ENCODE measurements at regions not wholly inside any gene's neighbourhood (a gene's known extent, or its start where the extent isn't known, plus 50 kb on each side); places are given as distances from the start of the nearest gene placed in this dataset.
"Not testable (repeated sequence)": the region's sequence is repeated elsewhere in the genome, so short reads cannot be mapped to it uniquely, and the experiment has no call there.

DNA sequence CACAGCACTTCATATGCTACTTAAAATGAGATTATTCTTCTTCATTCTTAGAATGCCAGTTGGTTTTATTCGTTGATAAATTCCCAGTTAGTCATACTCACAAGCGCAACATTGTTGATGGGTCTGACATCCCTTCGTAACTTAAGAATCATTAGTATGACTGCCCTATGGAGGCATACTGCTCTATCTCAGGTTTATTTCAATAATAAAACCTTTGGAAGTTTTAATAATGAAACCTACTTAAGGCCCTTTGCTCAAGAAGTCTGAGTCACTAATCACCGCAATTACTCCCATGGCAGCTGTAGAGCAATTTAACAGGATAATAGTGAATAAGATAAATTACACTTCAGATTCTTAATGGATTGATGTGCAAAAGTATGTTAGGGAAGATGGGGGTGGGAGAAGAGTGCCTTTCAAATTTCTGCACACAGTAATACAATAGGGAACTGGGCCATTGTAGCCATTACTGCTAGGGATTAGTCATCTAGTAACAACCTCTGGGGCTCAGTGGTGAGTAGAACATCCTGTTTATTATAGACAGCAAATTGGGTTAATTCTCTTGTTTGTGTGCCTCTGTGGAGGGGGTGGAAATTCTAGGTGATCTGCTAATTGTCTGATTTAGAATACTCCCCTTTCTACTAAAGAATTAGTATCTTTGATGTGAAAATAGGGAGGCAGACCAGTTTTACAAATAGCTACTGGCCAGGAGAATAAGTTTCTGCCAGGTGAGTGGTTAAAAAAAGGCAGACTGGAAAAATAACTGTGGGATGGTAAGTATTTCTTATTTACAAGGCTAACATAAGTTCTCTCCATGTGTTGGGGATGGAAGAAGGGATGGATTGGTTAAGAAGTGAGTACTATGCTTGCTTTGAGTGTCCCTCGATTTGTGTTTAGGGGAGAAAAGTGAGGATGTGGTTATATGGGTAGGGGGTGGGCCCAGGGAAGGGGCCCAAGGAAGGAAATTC is 74.5 kb upstream of the VKORC1L1 start:
- ATAC-seq (ENCODE audit: low read depth) (no peak), DNase-seq (no peak)
- Histone ChIP-seq H2AFZ (ENCODE audit: insufficient read depth, low read depth, low read length, poor library complexity, severe bottlenecking) (no peak overlapping the region), H3K9me3 (ENCODE audit: control extremely low read depth in 1 of 3, control insufficient read depth in 2 of 3, insufficient read depth in 1 of 3, low read length in 2 of 3) (no peaks in the 10 kb centered on the region), H3K79me2 (ENCODE audit: control insufficient read depth, insufficient read depth, low read length) (no peaks in the 10 kb centered on the region), H3K36me3 (replicated peaks in 1 of 2; ENCODE audit: control extremely low read depth in 1 of 2, control insufficient read depth in 1 of 2, extremely low read depth in 1 of 2, insufficient read depth in 2 of 2, low read length in 1 of 2) (no peaks in the 10 kb centered on the region), H3K4me3 (ENCODE audit: control extremely low read depth in 1 of 5, extremely low read depth in 1 of 5, insufficient read depth in 1 of 5, low read depth in 2 of 5, low read length in 4 of 5) (no peak overlapping the region), H3K27me3 (replicated peaks in 1 of 4; ENCODE audit: control extremely low read depth in 1 of 4, control insufficient read depth in 3 of 4, insufficient read depth in 4 of 4, low read length in 3 of 4) (no peaks in the 10 kb centered on the region), H4K20me1 (ENCODE audit: control insufficient read depth, insufficient read depth, low read length, poor library complexity, severe bottlenecking) (no peaks in the 10 kb centered on the region), H3K9ac (ENCODE audit: low read length) (no peak overlapping the region), H3K4me2 (replicated peaks; ENCODE audit: low read depth, low read length, poor library complexity, severe bottlenecking) (no peak overlapping the region), H3K4me1 (ENCODE audit: control insufficient read depth in 2 of 2, insufficient read depth in 2 of 2, low read length in 2 of 2) (no peaks in the 10 kb centered on the region), H3K27ac (ENCODE audit: low read length in 2 of 2) (no peak overlapping the region)
- H3K4me3 Mint-ChIP-seq = no peak overlapping the region
- no peaks in the 10 kb centered on the region for H3K9me3 Mint-ChIP-seq (ENCODE audit: insufficient read depth)
- TF ChIP-seq EZH2 (IDR thresholded peaks at IDR 0.05; ENCODE audit: borderline replicate concordance, insufficient read depth, low read depth, low read length, poor library complexity, severe bottlenecking) = no peak
- TF ChIP-seq, protein P1, sequence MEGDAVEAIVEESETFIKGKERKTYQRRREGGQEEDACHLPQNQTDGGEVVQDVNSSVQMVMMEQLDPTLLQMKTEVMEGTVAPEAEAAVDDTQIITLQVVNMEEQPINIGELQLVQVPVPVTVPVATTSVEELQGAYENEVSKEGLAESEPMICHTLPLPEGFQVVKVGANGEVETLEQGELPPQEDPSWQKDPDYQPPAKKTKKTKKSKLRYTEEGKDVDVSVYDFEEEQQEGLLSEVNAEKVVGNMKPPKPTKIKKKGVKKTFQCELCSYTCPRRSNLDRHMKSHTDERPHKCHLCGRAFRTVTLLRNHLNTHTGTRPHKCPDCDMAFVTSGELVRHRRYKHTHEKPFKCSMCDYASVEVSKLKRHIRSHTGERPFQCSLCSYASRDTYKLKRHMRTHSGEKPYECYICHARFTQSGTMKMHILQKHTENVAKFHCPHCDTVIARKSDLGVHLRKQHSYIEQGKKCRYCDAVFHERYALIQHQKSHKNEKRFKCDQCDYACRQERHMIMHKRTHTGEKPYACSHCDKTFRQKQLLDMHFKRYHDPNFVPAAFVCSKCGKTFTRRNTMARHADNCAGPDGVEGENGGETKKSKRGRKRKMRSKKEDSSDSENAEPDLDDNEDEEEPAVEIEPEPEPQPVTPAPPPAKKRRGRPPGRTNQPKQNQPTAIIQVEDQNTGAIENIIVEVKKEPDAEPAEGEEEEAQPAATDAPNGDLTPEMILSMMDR (IDR thresholded peaks at IDR 0.05) = no peak
- H3K4me1 Mint-ChIP-seq = no peaks in the 10 kb centered on the region
- ChIA-PET CTCF (no interaction called here), POLR2A (no interaction called here)
- intact Hi-C loops (cut with micrococcal nuclease) = no loop called here
- H3K27ac Mint-ChIP-seq = no peak overlapping the region
- H3K27me3 Mint-ChIP-seq = no peaks in the 10 kb centered on the region
- 52% methylated on average over 1 of the region's 5 CpGs for WGBS (ENCODE audit: insufficient coverage)

DNA sequence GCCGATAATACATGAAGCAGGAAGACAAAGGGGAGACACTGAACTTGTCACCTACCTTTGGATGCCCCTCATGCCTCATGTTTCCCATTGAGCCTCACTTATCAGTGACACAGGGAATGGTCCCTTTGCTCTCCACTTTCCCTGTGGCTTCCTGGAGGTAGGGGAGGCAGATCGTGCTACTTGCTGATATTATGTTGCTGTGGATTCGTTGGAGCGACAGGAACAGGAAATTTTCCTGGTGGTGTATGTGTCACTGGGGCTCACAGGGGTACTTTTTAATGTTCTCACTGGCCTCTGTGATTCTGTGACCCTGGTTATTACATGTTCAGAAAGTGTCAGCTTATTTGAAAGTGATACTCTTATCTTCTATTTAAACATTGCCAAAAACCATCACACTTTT is 72.7 kb upstream of the VKORC1L1 start:
- H3K4me1 ChIP-seq (ENCODE audit: control insufficient read depth in 2 of 2, insufficient read depth in 2 of 2, low read length in 2 of 2); H3K36me3 ChIP-seq (replicated peaks in 1 of 2; ENCODE audit: control extremely low read depth in 1 of 2, control insufficient read depth in 1 of 2, extremely low read depth in 1 of 2, insufficient read depth in 2 of 2, low read length in 1 of 2); H3K9ac ChIP-seq (ENCODE audit: low read length); H3K4me1 Mint-ChIP-seq; intact Hi-C loops (cut with micrococcal nuclease); H3K4me3 ChIP-seq (ENCODE audit: control extremely low read depth in 1 of 5, extremely low read depth in 1 of 5, insufficient read depth in 1 of 5, low read depth in 2 of 5, low read length in 4 of 5); H3K79me2 ChIP-seq (ENCODE audit: control insufficient read depth, insufficient read depth, low read length); CTCF ChIA-PET; H3K27me3 Mint-ChIP-seq; H3K27ac Mint-ChIP-seq; H3K27me3 ChIP-seq (replicated peaks in 1 of 4; ENCODE audit: control extremely low read depth in 1 of 4, control insufficient read depth in 3 of 4, insufficient read depth in 4 of 4, low read length in 3 of 4); H3K9me3 Mint-ChIP-seq (ENCODE audit: insufficient read depth); H4K20me1 ChIP-seq (ENCODE audit: control insufficient read depth, insufficient read depth, low read length, poor library complexity, severe bottlenecking); POLR2A ChIA-PET; DNase-seq; ATAC-seq (ENCODE audit: low read depth); H3K9me3 ChIP-seq (ENCODE audit: control extremely low read depth in 1 of 3, control insufficient read depth in 2 of 3, insufficient read depth in 1 of 3, low read length in 2 of 3); H3K4me3 Mint-ChIP-seq; H3K27ac ChIP-seq (ENCODE audit: low read length in 2 of 2); H2AFZ ChIP-seq (ENCODE audit: insufficient read depth, low read depth, low read length, poor library complexity, severe bottlenecking); H3K4me2 ChIP-seq (replicated peaks; ENCODE audit: low read depth, low read length, poor library complexity, severe bottlenecking): not testable (repeated sequence)
- WGBS (ENCODE audit: insufficient coverage) = 0% methylated on average over 1 of the region's 4 CpGs

All from B cell (primary cell).